ENCODE measurements at regions not wholly inside any gene's neighbourhood (a gene's known extent, or its start where the extent isn't known, plus 50 kb on each side); places are given as distances from the start of the nearest gene placed in this dataset.

- WGBS, 2 donors = 30 to 31% methylated on average over 5 to 6 of the region's 6 CpGs
- intact Hi-C loops (cut with DNase I; ENCODE audit: low total_unique reads) = loop anchor here (5.0 kb wide), 1 partner anchor 205 kb away; no protein-coding TSS in a partner anchor
- H3K4me3 ChIP-seq (ENCODE audit: low read depth, poor library complexity, severe bottlenecking) = no peak overlapping the region
- no peak for DNase-seq (ENCODE audit: low spot score in 2 of 2)
- TF ChIP-seq POLR2A (IDR thresholded peaks at IDR 0.05) = no peak
- TF ChIP-seq, protein P1, sequence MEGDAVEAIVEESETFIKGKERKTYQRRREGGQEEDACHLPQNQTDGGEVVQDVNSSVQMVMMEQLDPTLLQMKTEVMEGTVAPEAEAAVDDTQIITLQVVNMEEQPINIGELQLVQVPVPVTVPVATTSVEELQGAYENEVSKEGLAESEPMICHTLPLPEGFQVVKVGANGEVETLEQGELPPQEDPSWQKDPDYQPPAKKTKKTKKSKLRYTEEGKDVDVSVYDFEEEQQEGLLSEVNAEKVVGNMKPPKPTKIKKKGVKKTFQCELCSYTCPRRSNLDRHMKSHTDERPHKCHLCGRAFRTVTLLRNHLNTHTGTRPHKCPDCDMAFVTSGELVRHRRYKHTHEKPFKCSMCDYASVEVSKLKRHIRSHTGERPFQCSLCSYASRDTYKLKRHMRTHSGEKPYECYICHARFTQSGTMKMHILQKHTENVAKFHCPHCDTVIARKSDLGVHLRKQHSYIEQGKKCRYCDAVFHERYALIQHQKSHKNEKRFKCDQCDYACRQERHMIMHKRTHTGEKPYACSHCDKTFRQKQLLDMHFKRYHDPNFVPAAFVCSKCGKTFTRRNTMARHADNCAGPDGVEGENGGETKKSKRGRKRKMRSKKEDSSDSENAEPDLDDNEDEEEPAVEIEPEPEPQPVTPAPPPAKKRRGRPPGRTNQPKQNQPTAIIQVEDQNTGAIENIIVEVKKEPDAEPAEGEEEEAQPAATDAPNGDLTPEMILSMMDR (IDR thresholded peaks at IDR 0.05) = peak in 1 of 3 donors; percentile 41
Observed at GRCh38 chr7:51366930-51367613, 50.5 kb upstream of the COBL start.

Measured in lower leg skin (tissue), 4 donors.